ENCODE measurements at regions not wholly inside any gene's neighbourhood (a gene's known extent, or its start where the extent isn't known, plus 50 kb on each side); places are given as distances from the start of the nearest gene placed in this dataset.

GRCh38 chr6:81439417-81439816 lies 313.1 kb downstream of the TENT5A start:
- H3K9me3 ChIP-seq = peaks cover 16% of the 10 kb centered on the region
- intact Hi-C loops (cut with DNase I) = no loop called here
- H3K27me3 ChIP-seq = no peaks in the 10 kb centered on the region
- TF ChIP-seq, protein P1, sequence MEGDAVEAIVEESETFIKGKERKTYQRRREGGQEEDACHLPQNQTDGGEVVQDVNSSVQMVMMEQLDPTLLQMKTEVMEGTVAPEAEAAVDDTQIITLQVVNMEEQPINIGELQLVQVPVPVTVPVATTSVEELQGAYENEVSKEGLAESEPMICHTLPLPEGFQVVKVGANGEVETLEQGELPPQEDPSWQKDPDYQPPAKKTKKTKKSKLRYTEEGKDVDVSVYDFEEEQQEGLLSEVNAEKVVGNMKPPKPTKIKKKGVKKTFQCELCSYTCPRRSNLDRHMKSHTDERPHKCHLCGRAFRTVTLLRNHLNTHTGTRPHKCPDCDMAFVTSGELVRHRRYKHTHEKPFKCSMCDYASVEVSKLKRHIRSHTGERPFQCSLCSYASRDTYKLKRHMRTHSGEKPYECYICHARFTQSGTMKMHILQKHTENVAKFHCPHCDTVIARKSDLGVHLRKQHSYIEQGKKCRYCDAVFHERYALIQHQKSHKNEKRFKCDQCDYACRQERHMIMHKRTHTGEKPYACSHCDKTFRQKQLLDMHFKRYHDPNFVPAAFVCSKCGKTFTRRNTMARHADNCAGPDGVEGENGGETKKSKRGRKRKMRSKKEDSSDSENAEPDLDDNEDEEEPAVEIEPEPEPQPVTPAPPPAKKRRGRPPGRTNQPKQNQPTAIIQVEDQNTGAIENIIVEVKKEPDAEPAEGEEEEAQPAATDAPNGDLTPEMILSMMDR (IDR thresholded peaks at IDR 0.05) = no peak
- no peak overlapping the region for H3K27ac ChIP-seq
- no peaks in the 10 kb centered on the region for H3K36me3 ChIP-seq
- ATAC-seq (no peak), DNase-seq (no peak)
- H3K4me3 ChIP-seq = no peak overlapping the region
- no peaks in the 10 kb centered on the region for H3K4me1 ChIP-seq

DNA sequence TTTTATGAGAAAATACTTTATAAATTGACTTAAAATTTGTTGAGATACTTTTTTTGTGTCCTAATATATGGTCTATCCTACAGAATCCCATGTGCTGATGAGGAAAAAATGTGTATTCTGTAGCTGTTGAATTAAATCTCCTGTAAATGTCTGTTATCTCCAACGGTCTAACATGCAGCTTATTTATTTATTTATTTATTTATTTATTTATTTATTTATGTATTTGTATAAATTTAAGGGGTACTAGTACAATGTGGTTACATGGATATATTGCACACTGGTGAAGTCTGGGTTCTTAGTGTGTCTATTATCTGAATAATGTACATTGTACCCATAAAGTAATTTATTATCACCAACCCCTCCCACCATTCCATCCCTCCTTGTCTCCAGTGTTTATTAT lies 315.5 kb downstream of the TENT5A start:
- no peak overlapping the region for H3K27ac ChIP-seq
- intact Hi-C loops (cut with DNase I) = no loop called here
- peaks cover 16% of the 10 kb centered on the region for H3K9me3 ChIP-seq
- TF ChIP-seq, protein P1 (IDR thresholded peaks at IDR 0.05) = no peak
- H3K4me1 ChIP-seq = no peaks in the 10 kb centered on the region
- H3K36me3 ChIP-seq = no peaks in the 10 kb centered on the region
- H3K27me3 ChIP-seq = no peaks in the 10 kb centered on the region
- H3K4me3 ChIP-seq = no peak overlapping the region
- DNase-seq = no peak
- no peak for ATAC-seq

GRCh38 chr6:81413306-81413705 lies 339.2 kb downstream of the TENT5A start:
- no peak overlapping the region for H3K27ac ChIP-seq
- H3K27me3 ChIP-seq = no peaks in the 10 kb centered on the region
- ATAC-seq = no peak
- H3K4me1 ChIP-seq = no peaks in the 10 kb centered on the region
- no peaks in the 10 kb centered on the region for H3K36me3 ChIP-seq
- TF ChIP-seq, protein P1 (IDR thresholded peaks at IDR 0.05) = no peak
- intact Hi-C loops (cut with DNase I) = no loop called here
- DNase-seq = no peak
- H3K4me3 ChIP-seq = no peak overlapping the region
- no peaks in the 10 kb centered on the region for H3K9me3 ChIP-seq

- TF ChIP-seq, protein P1 (IDR thresholded peaks at IDR 0.05) = no peak
- Histone ChIP-seq H3K27me3 (no peaks in the 10 kb centered on the region), H3K4me1 (no peaks in the 10 kb centered on the region), H3K4me3 (no peak overlapping the region), H3K27ac (no peak overlapping the region), H3K36me3 (no peaks in the 10 kb centered on the region), H3K9me3 (no peaks in the 10 kb centered on the region)
- intact Hi-C loops (cut with DNase I) = no loop called here
- ATAC-seq (no peak), DNase-seq (no peak)
Observed at GRCh38 chr6:81401970-81402690, 350.4 kb downstream of the TENT5A start.

- no peak overlapping the region for H3K27ac ChIP-seq
- TF ChIP-seq, protein P1 (IDR thresholded peaks at IDR 0.05) = no peak
- H3K27me3 ChIP-seq = no peaks in the 10 kb centered on the region
- no peak overlapping the region for H3K4me3 ChIP-seq
- intact Hi-C loops (cut with DNase I) = no loop called here
- DNase-seq = no peak
- H3K4me1 ChIP-seq = no peaks in the 10 kb centered on the region
- H3K9me3 ChIP-seq = no peaks in the 10 kb centered on the region
- no peaks in the 10 kb centered on the region for H3K36me3 ChIP-seq
- ATAC-seq = no peak
Observed at GRCh38 chr6:81396916-81397315, 355.6 kb downstream of the TENT5A start.

DNA sequence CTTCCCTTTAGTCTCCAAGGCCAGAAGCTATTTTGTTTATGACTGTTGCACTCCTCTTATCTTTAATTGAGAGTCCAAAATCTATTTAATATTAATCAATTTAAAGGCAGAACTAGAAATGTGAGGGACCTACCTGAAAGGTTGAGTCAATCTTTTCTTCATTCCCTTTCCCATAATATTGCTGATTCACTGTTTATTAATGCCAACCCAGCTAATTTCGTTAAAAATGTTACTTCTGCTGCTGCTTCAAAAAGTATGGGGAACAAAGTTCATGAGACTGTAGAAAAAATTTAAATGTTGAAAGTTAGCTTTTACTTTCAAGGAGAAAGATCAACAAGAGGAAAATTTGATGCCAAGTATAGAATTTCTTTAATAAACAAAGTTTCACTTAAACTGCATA lies 365.3 kb downstream of the TENT5A start:
- Histone ChIP-seq H3K27me3 (no peaks in the 10 kb centered on the region), H3K27ac (no peak overlapping the region), H3K4me1 (no peaks in the 10 kb centered on the region), H3K36me3 (no peaks in the 10 kb centered on the region), H3K4me3 (no peak overlapping the region), H3K9me3 (no peaks in the 10 kb centered on the region)
- TF ChIP-seq, protein P1 (IDR thresholded peaks at IDR 0.05) = no peak
- intact Hi-C loops (cut with DNase I) = no loop called here
- DNase-seq = no peak
- ATAC-seq = no peak

All from upper lobe of right lung (tissue), 1 donor.